ENCODE measurements at regions not wholly inside any gene's neighbourhood (a gene's known extent, or its start where the extent isn't known, plus 50 kb on each side); places are given as distances from the start of the nearest gene placed in this dataset.
A peak's percentile ranks its signal among the peaks of the same experiment; 100 is the strongest.

DNA sequence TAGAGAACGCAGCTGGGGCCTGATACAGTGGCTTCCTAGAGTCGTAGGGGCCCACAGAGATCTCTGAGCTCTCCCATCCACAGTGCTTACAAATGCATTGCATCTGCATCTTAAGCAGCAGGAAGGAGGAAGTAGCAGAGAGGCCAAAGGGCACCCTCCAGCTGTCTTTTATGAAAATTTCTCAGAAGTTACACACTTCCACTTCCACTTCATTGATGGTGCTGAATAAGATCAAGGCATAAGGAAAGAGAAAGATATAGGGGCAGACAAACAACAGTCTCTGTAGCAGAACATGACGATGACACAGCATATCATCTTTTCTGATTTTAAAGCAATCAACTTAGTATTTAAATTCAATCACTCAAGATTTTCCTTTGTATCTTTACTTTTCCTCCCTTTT is 51.6 kb upstream of the ABCC9 start (continued):
- peak; percentile 63 for TF ChIP-seq NCOR1 (IDR thresholded peaks at IDR 0.05)
- no peak for TF ChIP-seq BHLHE40 (IDR thresholded peaks at IDR 0.05; ENCODE audit: low read length)
- TF ChIP-seq ZNF3 (CRISPR knock-in tag; IDR thresholded peaks at IDR 0.05), result no peak
- peak; percentile 30; the same call in 1 of the 2 replicates for TF ChIP-seq MAFK (IDR thresholded peaks at IDR 0.05; ENCODE audit: low read length)
- no peak for TF ChIP-seq ARNT (IDR thresholded peaks at IDR 0.05)
- TF ChIP-seq HEY1 (CRISPR knock-in tag; IDR thresholded peaks at IDR 0.05; ENCODE audit: borderline replicate concordance), result no peak
- no peak for TF ChIP-seq ZNF76 (CRISPR knock-in tag; IDR thresholded peaks at IDR 0.05; ENCODE audit: borderline replicate concordance)
- TF ChIP-seq ZNF354B (CRISPR knock-in tag; IDR thresholded peaks at IDR 0.05), result no peak
- no peak for TF ChIP-seq KDM5B (IDR thresholded peaks at IDR 0.05; ENCODE audit: insufficient replicate concordance, low read depth, low read length)
- TF ChIP-seq, protein P1, sequence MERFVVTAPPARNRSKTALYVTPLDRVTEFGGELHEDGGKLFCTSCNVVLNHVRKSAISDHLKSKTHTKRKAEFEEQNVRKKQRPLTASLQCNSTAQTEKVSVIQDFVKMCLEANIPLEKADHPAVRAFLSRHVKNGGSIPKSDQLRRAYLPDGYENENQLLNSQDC (CRISPR knock-in tag; IDR thresholded peaks at IDR 0.05), result no peak
- TF ChIP-seq FOXP1 (CRISPR knock-in tag; IDR thresholded peaks at IDR 0.05), result no peak
- TF ChIP-seq ZNF695 (CRISPR knock-in tag; IDR thresholded peaks at IDR 0.05), result no peak
- no peak for TF ChIP-seq ZNF778 (CRISPR knock-in tag; IDR thresholded peaks at IDR 0.05)
- no peak for TF ChIP-seq BACH1 (tag; IDR thresholded peaks at IDR 0.05)
- no peak for TF ChIP-seq BRCA1 (IDR thresholded peaks at IDR 0.05)
- TF ChIP-seq BRCA1 (CRISPR knock-in tag; IDR thresholded peaks at IDR 0.05), result no peak
- TF ChIP-seq, protein P2, sequence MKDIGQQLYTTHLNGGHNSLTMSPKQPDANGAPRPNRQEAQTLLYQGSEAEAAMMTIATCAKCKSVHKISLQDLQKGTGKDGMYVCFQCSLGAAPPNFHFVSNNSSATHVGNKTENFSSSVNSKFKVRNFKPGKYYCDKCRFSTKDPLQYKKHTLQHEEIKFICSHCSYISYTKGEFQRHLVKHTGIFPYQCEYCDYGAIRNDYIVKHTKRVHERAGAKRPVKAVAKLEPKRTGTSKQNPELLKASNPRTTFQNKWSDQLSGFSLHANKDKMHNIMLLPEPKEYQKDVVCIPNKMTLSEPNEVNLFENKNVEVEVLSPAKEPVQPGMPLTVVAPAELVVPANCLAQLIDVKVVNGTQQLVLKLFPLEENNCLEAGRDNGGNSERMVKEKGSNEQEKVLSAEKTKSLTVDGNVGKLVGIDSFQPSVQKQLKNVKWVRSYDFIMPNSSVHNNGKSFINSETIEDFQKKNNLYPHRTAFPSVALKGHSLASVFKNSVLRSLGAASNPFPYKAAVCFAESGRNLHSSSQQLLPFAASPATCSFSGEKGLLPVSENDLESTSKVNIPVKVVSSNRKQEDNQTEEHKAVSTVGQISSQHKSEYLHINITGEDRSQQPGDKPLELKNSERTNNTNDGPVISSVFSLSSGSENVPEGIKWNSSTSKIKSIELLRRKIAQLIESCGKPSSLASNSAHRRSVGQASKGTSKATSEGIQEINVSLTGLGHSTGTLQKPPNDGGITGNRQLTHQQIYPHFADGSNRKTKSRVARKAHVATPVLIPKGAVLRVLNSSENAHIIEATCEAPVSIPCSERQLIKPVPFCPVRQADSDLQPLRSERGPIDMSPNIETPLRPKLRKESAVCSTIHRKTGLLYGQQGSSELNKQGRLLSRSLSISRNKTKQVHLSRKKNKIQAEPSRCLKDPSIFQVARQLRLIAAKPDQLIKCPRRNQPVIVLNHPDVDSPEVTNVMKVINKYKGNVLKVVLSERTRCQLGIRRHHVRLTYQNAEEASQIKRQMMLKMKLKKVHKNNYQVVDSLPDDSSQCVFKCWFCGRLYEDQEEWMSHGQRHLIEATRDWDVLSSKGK (CRISPR knock-in tag; IDR thresholded peaks at IDR 0.05), result no peak
- TF ChIP-seq XRCC4 (IDR thresholded peaks at IDR 0.05; ENCODE audit: extremely low read depth, insufficient read depth, insufficient read length), result no peak
- no peak for TF ChIP-seq SIN3B (IDR thresholded peaks at IDR 0.05; ENCODE audit: low read depth)
- TF ChIP-seq TCF3 (CRISPR knock-in tag; IDR thresholded peaks at IDR 0.05), result peak; percentile 76
- no peak for TF ChIP-seq HNRNPK (IDR thresholded peaks at IDR 0.05; ENCODE audit: low read depth, low read length, poor library complexity, severe bottlenecking)
- no peak for TF ChIP-seq NCOA1 (IDR thresholded peaks at IDR 0.05; ENCODE audit: low read depth)
- TF ChIP-seq SOX6 (IDR thresholded peaks at IDR 0.05), result peak; percentile 18; the same call in 1 of the 2 replicates
- TF ChIP-seq ZNF140 (CRISPR knock-in tag; IDR thresholded peaks at IDR 0.05), result no peak
- no peak for TF ChIP-seq ZC3H11A (IDR thresholded peaks at IDR 0.05; ENCODE audit: low read depth, low read length)
- no peak for TF ChIP-seq ZNF24 (IDR thresholded peaks at IDR 0.05)
- TF ChIP-seq, protein P3, sequence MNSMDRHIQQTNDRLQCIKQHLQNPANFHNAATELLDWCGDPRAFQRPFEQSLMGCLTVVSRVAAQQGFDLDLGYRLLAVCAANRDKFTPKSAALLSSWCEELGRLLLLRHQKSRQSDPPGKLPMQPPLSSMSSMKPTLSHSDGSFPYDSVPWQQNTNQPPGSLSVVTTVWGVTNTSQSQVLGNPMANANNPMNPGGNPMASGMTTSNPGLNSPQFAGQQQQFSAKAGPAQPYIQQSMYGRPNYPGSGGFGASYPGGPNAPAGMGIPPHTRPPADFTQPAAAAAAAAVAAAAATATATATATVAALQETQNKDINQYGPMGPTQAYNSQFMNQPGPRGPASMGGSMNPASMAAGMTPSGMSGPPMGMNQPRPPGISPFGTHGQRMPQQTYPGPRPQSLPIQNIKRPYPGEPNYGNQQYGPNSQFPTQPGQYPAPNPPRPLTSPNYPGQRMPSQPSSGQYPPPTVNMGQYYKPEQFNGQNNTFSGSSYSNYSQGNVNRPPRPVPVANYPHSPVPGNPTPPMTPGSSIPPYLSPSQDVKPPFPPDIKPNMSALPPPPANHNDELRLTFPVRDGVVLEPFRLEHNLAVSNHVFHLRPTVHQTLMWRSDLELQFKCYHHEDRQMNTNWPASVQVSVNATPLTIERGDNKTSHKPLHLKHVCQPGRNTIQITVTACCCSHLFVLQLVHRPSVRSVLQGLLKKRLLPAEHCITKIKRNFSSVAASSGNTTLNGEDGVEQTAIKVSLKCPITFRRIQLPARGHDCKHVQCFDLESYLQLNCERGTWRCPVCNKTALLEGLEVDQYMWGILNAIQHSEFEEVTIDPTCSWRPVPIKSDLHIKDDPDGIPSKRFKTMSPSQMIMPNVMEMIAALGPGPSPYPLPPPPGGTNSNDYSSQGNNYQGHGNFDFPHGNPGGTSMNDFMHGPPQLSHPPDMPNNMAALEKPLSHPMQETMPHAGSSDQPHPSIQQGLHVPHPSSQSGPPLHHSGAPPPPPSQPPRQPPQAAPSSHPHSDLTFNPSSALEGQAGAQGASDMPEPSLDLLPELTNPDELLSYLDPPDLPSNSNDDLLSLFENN (IDR thresholded peaks at IDR 0.05; ENCODE audit: low read depth in 2 of 2, low read length in 2 of 2), result no peak

Data from K562 (cell line).